ENCODE measurements at regions not wholly inside any gene's neighbourhood (a gene's known extent, or its start where the extent isn't known, plus 50 kb on each side); places are given as distances from the start of the nearest gene placed in this dataset.

GRCh38 chr16:59748531-59748930 is 1014.4 kb upstream of the GOT2 start:
- no peak for DNase-seq

GRCh38 chr16:59743504-59743903 is 1009.4 kb upstream of the GOT2 start:
- DNase-seq: no peak
- no peaks in the 10 kb centered on the region for H3K4me1 ChIP-seq
- H3K4me3 ChIP-seq: no peak overlapping the region
- no peaks in the 10 kb centered on the region for H3K9me3 ChIP-seq
- H3K36me3 ChIP-seq: no peaks in the 10 kb centered on the region
- WGBS, 2 donors: 89 to 90% methylated on average over 5 of the region's 5 CpGs
- TF ChIP-seq CTCF (IDR thresholded peaks at IDR 0.05): no peak
- TF ChIP-seq POLR2AphosphoS5 (IDR thresholded peaks at IDR 0.05): no peak
- TF ChIP-seq EP300 (IDR thresholded peaks at IDR 0.05): no peak
- TF ChIP-seq POLR2A (IDR thresholded peaks at IDR 0.05): no peak
- H3K27ac ChIP-seq: no peak overlapping the region
- no peaks in the 10 kb centered on the region for H3K27me3 ChIP-seq
- intact Hi-C loops (cut with DNase I): no loop called here

More at GRCh38 chr16:59748531-59748930, 1014.4 kb upstream of the GOT2 start:
- H3K4me1 ChIP-seq: no peaks in the 10 kb centered on the region
- no peaks in the 10 kb centered on the region for H3K36me3 ChIP-seq
- H3K27me3 ChIP-seq: no peaks in the 10 kb centered on the region
- no peak for TF ChIP-seq POLR2AphosphoS5 (IDR thresholded peaks at IDR 0.05)
- no peak for TF ChIP-seq CTCF (IDR thresholded peaks at IDR 0.05)
- no peak for TF ChIP-seq EP300 (IDR thresholded peaks at IDR 0.05)
- TF ChIP-seq POLR2A (IDR thresholded peaks at IDR 0.05): no peak
- H3K9me3 ChIP-seq: no peaks in the 10 kb centered on the region
- H3K27ac ChIP-seq: no peak overlapping the region
- WGBS, 2 donors: 76 to 81% methylated on average over 3 of the region's 3 CpGs
- intact Hi-C loops (cut with DNase I): no loop called here
- H3K4me3 ChIP-seq: no peak overlapping the region

GRCh38 chr16:59740858-59741257 is 1006.7 kb upstream of the GOT2 start:
- TF ChIP-seq EP300 (IDR thresholded peaks at IDR 0.05): no peak
- TF ChIP-seq POLR2AphosphoS5 (IDR thresholded peaks at IDR 0.05): no peak
- TF ChIP-seq CTCF (IDR thresholded peaks at IDR 0.05): no peak
- no peak for TF ChIP-seq POLR2A (IDR thresholded peaks at IDR 0.05)
- H3K9me3 ChIP-seq: no peaks in the 10 kb centered on the region
- no peaks in the 10 kb centered on the region for H3K36me3 ChIP-seq
- intact Hi-C loops (cut with DNase I): no loop called here
- H3K4me3 ChIP-seq: no peak overlapping the region
- no peak for DNase-seq
- H3K27ac ChIP-seq: no peak overlapping the region
- H3K27me3 ChIP-seq: no peaks in the 10 kb centered on the region
- H3K4me1 ChIP-seq: no peaks in the 10 kb centered on the region

- H3K4me3 ChIP-seq: no peak overlapping the region
- intact Hi-C loops (cut with DNase I): no loop called here
- H3K4me1 ChIP-seq: no peaks in the 10 kb centered on the region
- H3K27ac ChIP-seq: no peak overlapping the region
- DNase-seq: no peak
- 32 to 53% methylated on average over 1 of the region's 1 CpG for WGBS, 2 donors
- TF ChIP-seq POLR2AphosphoS5 (IDR thresholded peaks at IDR 0.05) (no peak), CTCF (IDR thresholded peaks at IDR 0.05) (no peak), EP300 (IDR thresholded peaks at IDR 0.05) (no peak), POLR2A (IDR thresholded peaks at IDR 0.05) (no peak)
- H3K9me3 ChIP-seq: no peaks in the 10 kb centered on the region
- H3K27me3 ChIP-seq: no peaks in the 10 kb centered on the region
- H3K36me3 ChIP-seq: no peaks in the 10 kb centered on the region
Observed at GRCh38 chr16:59737274-59737673, 1003.2 kb upstream of the GOT2 start.

- H3K9me3 ChIP-seq: peaks cover 0 to 6% (median 0%) of the 10 kb centered on the region in 4 donors
- TF ChIP-seq CTCF (IDR thresholded peaks at IDR 0.05): no peak
- TF ChIP-seq POLR2A (IDR thresholded peaks at IDR 0.05): no peak
- no peak for TF ChIP-seq EP300 (IDR thresholded peaks at IDR 0.05)
- TF ChIP-seq POLR2AphosphoS5 (IDR thresholded peaks at IDR 0.05): no peak
- H3K4me3 ChIP-seq: no peak overlapping the region
- H3K27ac ChIP-seq: no peak overlapping the region
- H3K27me3 ChIP-seq: no peaks in the 10 kb centered on the region
- no peaks in the 10 kb centered on the region for H3K4me1 ChIP-seq
- no peaks in the 10 kb centered on the region for H3K36me3 ChIP-seq
- intact Hi-C loops (cut with DNase I): no loop called here
- no peak for DNase-seq
Observed at GRCh38 chr16:59733321-59733720, 999.2 kb upstream of the GOT2 start.
